ENCODE measurements at regions not wholly inside any gene's neighbourhood (a gene's known extent, or its start where the extent isn't known, plus 50 kb on each side); places are given as distances from the start of the nearest gene placed in this dataset.

DNA sequence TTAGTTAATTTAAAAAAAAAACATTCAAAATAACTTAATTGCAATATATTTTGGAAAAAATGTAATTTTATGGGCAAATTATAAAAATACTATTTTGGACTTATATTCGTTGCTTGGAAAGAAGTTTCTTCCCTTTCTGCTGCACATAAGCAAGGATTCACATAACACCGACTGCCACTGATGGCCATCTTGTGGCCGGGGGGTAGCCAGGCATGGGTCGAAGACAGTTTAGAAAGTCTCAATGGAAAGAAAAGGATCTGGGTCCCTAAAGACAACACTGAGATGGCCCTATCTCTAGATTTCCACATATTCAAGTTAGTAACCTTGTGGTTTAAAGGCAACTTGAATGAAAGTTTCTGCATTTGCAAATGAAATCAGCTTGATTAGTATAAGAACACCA is 318.6 kb downstream of the AKAIN1 start:
- TF ChIP-seq EP300 (IDR thresholded peaks at IDR 0.05) (no peak), CTCF (IDR thresholded peaks at IDR 0.05) (no peak), POLR2AphosphoS5 (IDR thresholded peaks at IDR 0.05) (no peak), POLR2A (IDR thresholded peaks at IDR 0.05) (no peak)

All from suprapubic skin (tissue), 4 donors.